K562 (cell line): ENCODE measurements at regions not wholly inside any gene's neighbourhood (a gene's known extent, or its start where the extent isn't known, plus 50 kb on each side); places are given as distances from the start of the nearest gene placed in this dataset.

Experiments
- EZH2 ChIP-seq: IDR thresholded peaks from 2 replicates; pipeline ENCODE4 v1.6.1; 2012; ENCODE audit warnings: low read depth, mild to moderate bottlenecking, inconsistent platforms, low read length, borderline replicate concordance
- ZNF232 ChIP-seq: sonication (generic); formaldehyde crosslinking; IDR thresholded peaks from 2 replicates; pipeline ENCODE4 v1.8.0; 2022; ENCODE audit warnings: mild to moderate bottlenecking, missing genetic modification reagents
- ZZZ3 ChIP-seq: fragments of 450-650 bp; IDR thresholded peaks from 2 replicates; pipeline ENCODE4 v1.6.1; 2016; ENCODE audit warnings: antibody characterized with exemption, mild to moderate bottlenecking, moderate library complexity
- TF ChIP-seq, protein P1 (sequence below), 3 experiments: IDR thresholded peaks in 2 of 3; conservative IDR thresholded peaks in 1 of 3; 2 replicates each; pipeline ENCODE4 v1.5.1; 2011 to 2012; ENCODE audit warnings: low read length in 3 of 3, mild to moderate bottlenecking in 3 of 3, control low read depth in 2 of 3, improper control_type of control experiment in 1 of 3, inconsistent platforms in 1 of 3, low read depth in 1 of 3, mixed read lengths in 1 of 3, moderate library complexity in 1 of 3; ENCODE audit not compliant: insufficient read depth in 2 of 3

DNA sequence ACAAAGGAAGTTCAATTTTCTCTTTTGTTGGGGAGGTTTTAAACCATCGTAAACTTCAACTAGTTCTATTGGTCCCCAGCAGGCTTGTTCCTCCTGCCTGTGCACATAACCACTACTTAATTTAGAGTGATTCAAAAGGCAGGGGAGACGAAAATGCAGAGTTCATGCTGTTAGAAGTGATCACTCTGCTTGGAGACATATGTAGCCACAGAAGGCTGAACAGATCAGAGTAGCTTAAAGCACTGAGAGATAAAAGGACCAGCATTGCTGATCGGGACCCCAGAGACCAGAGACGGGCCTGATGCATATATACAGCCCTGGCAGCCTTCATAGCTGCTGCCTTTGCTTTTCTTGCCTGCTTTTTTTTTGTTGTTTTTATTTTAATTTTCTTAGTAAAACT lies 662.0 kb upstream of the CPEB2 start:
- TF ChIP-seq, protein P1, sequence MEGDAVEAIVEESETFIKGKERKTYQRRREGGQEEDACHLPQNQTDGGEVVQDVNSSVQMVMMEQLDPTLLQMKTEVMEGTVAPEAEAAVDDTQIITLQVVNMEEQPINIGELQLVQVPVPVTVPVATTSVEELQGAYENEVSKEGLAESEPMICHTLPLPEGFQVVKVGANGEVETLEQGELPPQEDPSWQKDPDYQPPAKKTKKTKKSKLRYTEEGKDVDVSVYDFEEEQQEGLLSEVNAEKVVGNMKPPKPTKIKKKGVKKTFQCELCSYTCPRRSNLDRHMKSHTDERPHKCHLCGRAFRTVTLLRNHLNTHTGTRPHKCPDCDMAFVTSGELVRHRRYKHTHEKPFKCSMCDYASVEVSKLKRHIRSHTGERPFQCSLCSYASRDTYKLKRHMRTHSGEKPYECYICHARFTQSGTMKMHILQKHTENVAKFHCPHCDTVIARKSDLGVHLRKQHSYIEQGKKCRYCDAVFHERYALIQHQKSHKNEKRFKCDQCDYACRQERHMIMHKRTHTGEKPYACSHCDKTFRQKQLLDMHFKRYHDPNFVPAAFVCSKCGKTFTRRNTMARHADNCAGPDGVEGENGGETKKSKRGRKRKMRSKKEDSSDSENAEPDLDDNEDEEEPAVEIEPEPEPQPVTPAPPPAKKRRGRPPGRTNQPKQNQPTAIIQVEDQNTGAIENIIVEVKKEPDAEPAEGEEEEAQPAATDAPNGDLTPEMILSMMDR (IDR thresholded peaks at IDR 0.05 in 2 of 3, conservative IDR thresholded peaks at IDR 0.05 in 1 of 3; ENCODE audit: insufficient read depth in 2 of 3, low read depth in 1 of 3, low read length in 3 of 3) = no peak
- TF ChIP-seq EZH2 = no peak
- no peak for TF ChIP-seq ZNF232
- TF ChIP-seq ZZZ3 = no peak
